ENCODE measurements at regions not wholly inside any gene's neighbourhood (a gene's known extent, or its start where the extent isn't known, plus 50 kb on each side); places are given as distances from the start of the nearest gene placed in this dataset.

- TF ChIP-seq, protein P1, sequence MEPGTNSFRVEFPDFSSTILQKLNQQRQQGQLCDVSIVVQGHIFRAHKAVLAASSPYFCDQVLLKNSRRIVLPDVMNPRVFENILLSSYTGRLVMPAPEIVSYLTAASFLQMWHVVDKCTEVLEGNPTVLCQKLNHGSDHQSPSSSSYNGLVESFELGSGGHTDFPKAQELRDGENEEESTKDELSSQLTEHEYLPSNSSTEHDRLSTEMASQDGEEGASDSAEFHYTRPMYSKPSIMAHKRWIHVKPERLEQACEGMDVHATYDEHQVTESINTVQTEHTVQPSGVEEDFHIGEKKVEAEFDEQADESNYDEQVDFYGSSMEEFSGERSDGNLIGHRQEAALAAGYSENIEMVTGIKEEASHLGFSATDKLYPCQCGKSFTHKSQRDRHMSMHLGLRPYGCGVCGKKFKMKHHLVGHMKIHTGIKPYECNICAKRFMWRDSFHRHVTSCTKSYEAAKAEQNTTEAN (CRISPR knock-in tag; IDR thresholded peaks at IDR 0.05): no peak
- TF ChIP-seq, protein P2, sequence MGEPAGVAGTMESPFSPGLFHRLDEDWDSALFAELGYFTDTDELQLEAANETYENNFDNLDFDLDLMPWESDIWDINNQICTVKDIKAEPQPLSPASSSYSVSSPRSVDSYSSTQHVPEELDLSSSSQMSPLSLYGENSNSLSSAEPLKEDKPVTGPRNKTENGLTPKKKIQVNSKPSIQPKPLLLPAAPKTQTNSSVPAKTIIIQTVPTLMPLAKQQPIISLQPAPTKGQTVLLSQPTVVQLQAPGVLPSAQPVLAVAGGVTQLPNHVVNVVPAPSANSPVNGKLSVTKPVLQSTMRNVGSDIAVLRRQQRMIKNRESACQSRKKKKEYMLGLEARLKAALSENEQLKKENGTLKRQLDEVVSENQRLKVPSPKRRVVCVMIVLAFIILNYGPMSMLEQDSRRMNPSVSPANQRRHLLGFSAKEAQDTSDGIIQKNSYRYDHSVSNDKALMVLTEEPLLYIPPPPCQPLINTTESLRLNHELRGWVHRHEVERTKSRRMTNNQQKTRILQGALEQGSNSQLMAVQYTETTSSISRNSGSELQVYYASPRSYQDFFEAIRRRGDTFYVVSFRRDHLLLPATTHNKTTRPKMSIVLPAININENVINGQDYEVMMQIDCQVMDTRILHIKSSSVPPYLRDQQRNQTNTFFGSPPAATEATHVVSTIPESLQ (CRISPR knock-in tag; IDR thresholded peaks at IDR 0.05): no peak
- TF ChIP-seq ZNF281 (CRISPR knock-in tag; IDR thresholded peaks at IDR 0.05) (no peak), KAT7 (CRISPR knock-in tag; IDR thresholded peaks at IDR 0.05; ENCODE audit: borderline replicate concordance) (no peak)
- TF ChIP-seq, protein P3, sequence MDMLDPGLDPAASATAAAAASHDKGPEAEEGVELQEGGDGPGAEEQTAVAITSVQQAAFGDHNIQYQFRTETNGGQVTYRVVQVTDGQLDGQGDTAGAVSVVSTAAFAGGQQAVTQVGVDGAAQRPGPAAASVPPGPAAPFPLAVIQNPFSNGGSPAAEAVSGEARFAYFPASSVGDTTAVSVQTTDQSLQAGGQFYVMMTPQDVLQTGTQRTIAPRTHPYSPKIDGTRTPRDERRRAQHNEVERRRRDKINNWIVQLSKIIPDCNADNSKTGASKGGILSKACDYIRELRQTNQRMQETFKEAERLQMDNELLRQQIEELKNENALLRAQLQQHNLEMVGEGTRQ (CRISPR knock-in tag; IDR thresholded peaks at IDR 0.05): no peak
- TF ChIP-seq, protein P4, sequence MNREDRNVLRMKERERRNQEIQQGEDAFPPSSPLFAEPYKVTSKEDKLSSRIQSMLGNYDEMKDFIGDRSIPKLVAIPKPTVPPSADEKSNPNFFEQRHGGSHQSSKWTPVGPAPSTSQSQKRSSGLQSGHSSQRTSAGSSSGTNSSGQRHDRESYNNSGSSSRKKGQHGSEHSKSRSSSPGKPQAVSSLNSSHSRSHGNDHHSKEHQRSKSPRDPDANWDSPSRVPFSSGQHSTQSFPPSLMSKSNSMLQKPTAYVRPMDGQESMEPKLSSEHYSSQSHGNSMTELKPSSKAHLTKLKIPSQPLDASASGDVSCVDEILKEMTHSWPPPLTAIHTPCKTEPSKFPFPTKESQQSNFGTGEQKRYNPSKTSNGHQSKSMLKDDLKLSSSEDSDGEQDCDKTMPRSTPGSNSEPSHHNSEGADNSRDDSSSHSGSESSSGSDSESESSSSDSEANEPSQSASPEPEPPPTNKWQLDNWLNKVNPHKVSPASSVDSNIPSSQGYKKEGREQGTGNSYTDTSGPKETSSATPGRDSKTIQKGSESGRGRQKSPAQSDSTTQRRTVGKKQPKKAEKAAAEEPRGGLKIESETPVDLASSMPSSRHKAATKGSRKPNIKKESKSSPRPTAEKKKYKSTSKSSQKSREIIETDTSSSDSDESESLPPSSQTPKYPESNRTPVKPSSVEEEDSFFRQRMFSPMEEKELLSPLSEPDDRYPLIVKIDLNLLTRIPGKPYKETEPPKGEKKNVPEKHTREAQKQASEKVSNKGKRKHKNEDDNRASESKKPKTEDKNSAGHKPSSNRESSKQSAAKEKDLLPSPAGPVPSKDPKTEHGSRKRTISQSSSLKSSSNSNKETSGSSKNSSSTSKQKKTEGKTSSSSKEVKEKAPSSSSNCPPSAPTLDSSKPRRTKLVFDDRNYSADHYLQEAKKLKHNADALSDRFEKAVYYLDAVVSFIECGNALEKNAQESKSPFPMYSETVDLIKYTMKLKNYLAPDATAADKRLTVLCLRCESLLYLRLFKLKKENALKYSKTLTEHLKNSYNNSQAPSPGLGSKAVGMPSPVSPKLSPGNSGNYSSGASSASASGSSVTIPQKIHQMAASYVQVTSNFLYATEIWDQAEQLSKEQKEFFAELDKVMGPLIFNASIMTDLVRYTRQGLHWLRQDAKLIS (CRISPR knock-in tag; IDR thresholded peaks at IDR 0.05; ENCODE audit: borderline replicate concordance): no peak
These were observed 258.3 kb downstream of the HAUS1 start (continued) for GRCh38 chr18:46362533-46362932.

DNA sequence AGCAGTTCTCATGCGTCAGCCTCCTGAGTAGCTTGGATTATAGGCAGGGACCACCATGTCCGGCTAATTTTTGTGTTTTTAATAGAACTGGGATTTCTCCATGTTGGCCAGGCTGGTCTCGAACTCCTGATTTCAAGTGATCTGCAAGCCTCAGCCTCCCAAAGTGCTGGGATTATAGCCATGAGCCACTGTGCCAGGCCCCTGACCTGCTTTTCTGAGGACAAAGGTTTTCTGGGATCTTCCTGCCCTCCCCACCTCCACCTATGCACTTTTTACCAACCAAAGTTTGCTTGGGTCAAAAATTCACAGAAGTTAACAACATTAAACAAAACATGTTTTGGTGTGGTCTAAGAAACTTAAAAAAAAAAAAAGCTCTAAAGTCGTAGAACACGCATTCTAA is 259.9 kb downstream of the HAUS1 start:
- no peak for ATAC-seq
- Mint-ChIP-seq H3K27me3 (ENCODE audit: low read depth) (no peaks in the 10 kb centered on the region; the same call in none of the 2 replicates), H3K9me3 (peaks cover 8% of the 10 kb centered on the region), H3K27ac (no peak overlapping the region), H3K4me1 (peaks cover 8% of the 10 kb centered on the region), H3K4me3 (no peak overlapping the region), H3K36me3 (peaks cover 15% of the 10 kb centered on the region)
- CTCF ChIA-PET: interaction anchor here (1.4 kb wide), 1 partner anchor 83 kb away, joined by 6 read pairs; no protein-coding TSS in a partner anchor
- DNase-seq (ENCODE audit: low spot score): no peak
- POLR2A ChIA-PET: no interaction called here
- TF ChIP-seq NFYB (CRISPR knock-in tag; conservative IDR thresholded peaks at IDR 0.05; ENCODE audit: low read depth) (no peak), RELA (CRISPR knock-in tag; IDR thresholded peaks at IDR 0.05; ENCODE audit: borderline replicate concordance) (no peak), CBFB (CRISPR knock-in tag; IDR thresholded peaks at IDR 0.05; ENCODE audit: low read depth) (no peak), E2F5 (CRISPR knock-in tag; IDR thresholded peaks at IDR 0.05) (no peak), ATF1 (CRISPR knock-in tag; IDR thresholded peaks at IDR 0.05) (no peak), RORB (CRISPR knock-in tag; IDR thresholded peaks at IDR 0.05) (no peak), ZMAT4 (CRISPR knock-in tag; IDR thresholded peaks at IDR 0.05) (no peak)
- TF ChIP-seq, protein P5, sequence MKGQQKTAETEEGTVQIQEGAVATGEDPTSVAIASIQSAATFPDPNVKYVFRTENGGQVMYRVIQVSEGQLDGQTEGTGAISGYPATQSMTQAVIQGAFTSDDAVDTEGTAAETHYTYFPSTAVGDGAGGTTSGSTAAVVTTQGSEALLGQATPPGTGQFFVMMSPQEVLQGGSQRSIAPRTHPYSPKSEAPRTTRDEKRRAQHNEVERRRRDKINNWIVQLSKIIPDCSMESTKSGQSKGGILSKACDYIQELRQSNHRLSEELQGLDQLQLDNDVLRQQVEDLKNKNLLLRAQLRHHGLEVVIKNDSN (CRISPR knock-in tag; IDR thresholded peaks at IDR 0.05): no peak
- TF ChIP-seq, protein P6, sequence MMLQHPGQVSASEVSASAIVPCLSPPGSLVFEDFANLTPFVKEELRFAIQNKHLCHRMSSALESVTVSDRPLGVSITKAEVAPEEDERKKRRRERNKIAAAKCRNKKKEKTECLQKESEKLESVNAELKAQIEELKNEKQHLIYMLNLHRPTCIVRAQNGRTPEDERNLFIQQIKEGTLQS (CRISPR knock-in tag; conservative IDR thresholded peaks at IDR 0.05): no peak
- TF ChIP-seq, protein P4 (CRISPR knock-in tag; IDR thresholded peaks at IDR 0.05; ENCODE audit: borderline replicate concordance): no peak
